ENCODE measurements at regions not wholly inside any gene's neighbourhood (a gene's known extent, or its start where the extent isn't known, plus 50 kb on each side); places are given as distances from the start of the nearest gene placed in this dataset.

DNA sequence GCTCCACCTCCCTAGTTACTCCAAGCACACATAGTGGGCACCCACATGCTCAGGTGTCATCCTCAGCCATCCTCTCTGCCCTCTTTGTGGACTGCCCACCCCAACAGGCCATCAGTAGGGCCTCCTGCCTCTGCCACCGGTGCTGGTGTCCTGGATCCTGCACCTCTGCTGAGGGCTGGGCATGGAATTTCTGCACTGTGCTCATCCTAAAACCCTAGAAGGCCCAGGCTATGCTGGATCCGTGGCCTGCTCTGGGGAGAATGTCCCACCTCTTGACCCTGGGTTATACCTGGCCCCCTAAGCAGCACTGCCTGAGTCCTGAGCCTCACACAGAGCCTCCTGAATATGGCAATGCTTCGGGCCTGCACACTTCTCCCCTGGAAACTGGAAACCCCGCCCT is 318.3 kb downstream of the MATN1 start:
- Histone ChIP-seq H3K9me3 (ENCODE audit: control insufficient read depth in 1 of 2, low read length in 2 of 2) (no peaks in the 10 kb centered on the region), H3K36me3 (ENCODE audit: control insufficient read depth in 1 of 2, insufficient read depth in 2 of 2, low read length in 2 of 2) (no peaks in the 10 kb centered on the region), H3K4me1 (ENCODE audit: control insufficient read depth in 1 of 2, insufficient read depth in 2 of 2, low read length in 2 of 2) (no peaks in the 10 kb centered on the region), H3K27ac (ENCODE audit: low read length) (no peak overlapping the region), H3K4me3 (ENCODE audit: low read depth in 1 of 2, low read length in 2 of 2) (no peak overlapping the region), H3K27me3 (ENCODE audit: low read depth, low read length) (no peaks in the 10 kb centered on the region)

DNA sequence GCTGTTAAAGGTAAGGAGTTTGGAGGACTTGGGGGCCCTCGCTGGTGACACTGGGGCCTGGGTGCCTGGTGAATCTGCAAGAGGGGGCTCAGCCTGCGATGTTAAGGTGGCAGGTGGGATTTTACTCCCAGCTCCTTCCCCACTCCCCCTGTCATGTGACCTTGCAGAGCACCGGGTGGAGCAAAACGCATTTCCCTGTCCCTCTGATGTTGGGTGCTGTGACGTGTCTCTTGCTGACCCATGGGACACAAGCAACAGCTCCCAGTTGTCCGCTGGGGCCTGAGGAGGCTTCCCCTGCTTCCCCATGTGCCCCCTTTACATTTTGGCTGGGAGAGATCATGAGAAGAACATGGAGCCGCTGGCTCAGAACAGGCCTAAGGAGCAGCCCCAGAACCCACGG is 319.0 kb downstream of the MATN1 start:
- Histone ChIP-seq H3K27me3 (ENCODE audit: low read depth, low read length) (no peaks in the 10 kb centered on the region), H3K36me3 (ENCODE audit: control insufficient read depth in 1 of 2, insufficient read depth in 2 of 2, low read length in 2 of 2) (no peaks in the 10 kb centered on the region), H3K4me3 (ENCODE audit: low read depth in 1 of 2, low read length in 2 of 2) (no peak overlapping the region), H3K27ac (ENCODE audit: low read length) (no peak overlapping the region), H3K4me1 (ENCODE audit: control insufficient read depth in 1 of 2, insufficient read depth in 2 of 2, low read length in 2 of 2) (no peaks in the 10 kb centered on the region), H3K9me3 (ENCODE audit: control insufficient read depth in 1 of 2, low read length in 2 of 2) (no peaks in the 10 kb centered on the region)

DNA sequence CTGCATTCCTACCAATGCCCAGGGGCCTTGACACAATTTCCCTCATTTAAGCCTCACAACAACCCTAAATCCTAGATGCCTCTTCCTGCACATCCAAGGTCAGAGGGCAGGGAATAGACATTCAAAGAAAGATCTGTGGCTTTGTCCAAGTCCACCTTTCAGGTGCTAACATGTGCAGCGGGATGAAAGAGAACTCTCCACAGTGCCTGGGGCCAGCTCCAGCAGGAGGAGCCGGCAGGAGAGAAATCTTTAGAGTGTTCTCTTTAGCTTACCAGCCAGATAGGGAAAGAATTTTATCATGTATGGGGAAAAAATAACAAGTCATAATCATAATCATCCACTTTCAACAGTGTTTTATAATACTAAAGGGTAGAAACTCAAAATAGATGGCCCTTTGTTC is 319.7 kb downstream of the MATN1 start:
- Histone ChIP-seq H3K4me3 (ENCODE audit: low read depth in 1 of 2, low read length in 2 of 2) (no peak overlapping the region), H3K36me3 (ENCODE audit: control insufficient read depth in 1 of 2, insufficient read depth in 2 of 2, low read length in 2 of 2) (no peaks in the 10 kb centered on the region), H3K27me3 (ENCODE audit: low read depth, low read length) (no peaks in the 10 kb centered on the region), H3K4me1 (ENCODE audit: control insufficient read depth in 1 of 2, insufficient read depth in 2 of 2, low read length in 2 of 2) (no peaks in the 10 kb centered on the region), H3K27ac (ENCODE audit: low read length) (no peak overlapping the region), H3K9me3 (ENCODE audit: control insufficient read depth in 1 of 2, low read length in 2 of 2) (no peaks in the 10 kb centered on the region)

DNA sequence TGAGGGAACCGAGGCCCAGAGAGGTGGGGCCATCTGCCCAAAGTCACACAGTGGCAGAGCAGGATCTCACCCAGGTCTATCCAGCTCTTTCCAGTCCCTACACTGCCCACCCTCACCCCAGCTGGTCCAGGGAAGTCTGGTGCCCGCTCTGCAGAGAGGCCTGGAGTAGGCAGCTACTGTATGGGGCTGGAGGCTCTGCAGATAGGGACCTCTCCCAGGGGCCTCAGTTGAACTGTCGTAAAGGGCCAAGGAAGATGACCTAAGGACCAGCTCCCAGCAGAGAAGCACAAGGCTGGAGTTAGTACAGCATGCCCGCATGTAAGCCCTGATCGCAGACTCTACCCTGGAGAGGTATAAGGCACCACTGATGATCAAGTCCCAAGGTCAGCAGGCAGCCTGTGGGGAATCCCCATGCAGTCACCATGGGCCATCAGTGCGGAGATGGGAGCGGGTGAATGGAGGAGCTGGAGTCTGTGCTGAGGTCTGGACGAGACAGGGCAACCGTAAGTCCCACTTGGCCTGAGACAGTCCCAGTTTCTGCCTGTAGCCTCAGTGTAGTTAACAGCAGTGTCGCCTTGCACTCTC is 320.2 kb downstream of the MATN1 start:
- H3K9me3 ChIP-seq (ENCODE audit: control insufficient read depth in 1 of 2, low read length in 2 of 2), result no peaks in the 10 kb centered on the region
- H3K4me1 ChIP-seq (ENCODE audit: control insufficient read depth in 1 of 2, insufficient read depth in 2 of 2, low read length in 2 of 2), result no peaks in the 10 kb centered on the region
- H3K27ac ChIP-seq (ENCODE audit: low read length), result no peak overlapping the region
- no peaks in the 10 kb centered on the region for H3K36me3 ChIP-seq (ENCODE audit: control insufficient read depth in 1 of 2, insufficient read depth in 2 of 2, low read length in 2 of 2)
- H3K4me3 ChIP-seq (ENCODE audit: low read depth in 1 of 2, low read length in 2 of 2), result no peak overlapping the region
- H3K27me3 ChIP-seq (ENCODE audit: low read depth, low read length), result no peaks in the 10 kb centered on the region

DNA sequence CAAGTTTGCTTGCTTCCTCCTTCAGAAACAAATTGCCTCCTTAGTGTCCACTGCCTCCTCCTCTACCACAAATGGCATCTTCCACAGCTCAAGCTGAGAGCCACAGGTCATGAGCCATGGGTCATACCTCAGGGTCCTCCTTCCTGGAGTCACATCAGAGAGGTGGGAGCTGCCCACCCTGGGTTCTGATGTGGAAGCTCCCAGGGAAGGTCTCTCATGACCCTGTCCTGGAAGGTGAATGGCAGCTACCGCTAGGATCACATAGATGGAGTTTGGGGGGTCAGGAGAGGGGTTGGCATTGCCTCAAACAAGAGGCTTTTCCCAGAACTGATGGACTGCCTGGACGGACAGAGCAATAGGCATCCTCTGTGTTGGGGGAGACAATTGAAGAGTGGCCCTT is 321.4 kb downstream of the MATN1 start:
- H3K27ac ChIP-seq (ENCODE audit: low read length), result no peak overlapping the region
- no peaks in the 10 kb centered on the region for H3K36me3 ChIP-seq (ENCODE audit: control insufficient read depth in 1 of 2, insufficient read depth in 2 of 2, low read length in 2 of 2)
- H3K9me3 ChIP-seq (ENCODE audit: control insufficient read depth in 1 of 2, low read length in 2 of 2), result no peaks in the 10 kb centered on the region
- H3K27me3 ChIP-seq (ENCODE audit: low read depth, low read length), result no peaks in the 10 kb centered on the region
- H3K4me1 ChIP-seq (ENCODE audit: control insufficient read depth in 1 of 2, insufficient read depth in 2 of 2, low read length in 2 of 2), result no peaks in the 10 kb centered on the region
- no peak overlapping the region for H3K4me3 ChIP-seq (ENCODE audit: low read depth in 1 of 2, low read length in 2 of 2)

DNA sequence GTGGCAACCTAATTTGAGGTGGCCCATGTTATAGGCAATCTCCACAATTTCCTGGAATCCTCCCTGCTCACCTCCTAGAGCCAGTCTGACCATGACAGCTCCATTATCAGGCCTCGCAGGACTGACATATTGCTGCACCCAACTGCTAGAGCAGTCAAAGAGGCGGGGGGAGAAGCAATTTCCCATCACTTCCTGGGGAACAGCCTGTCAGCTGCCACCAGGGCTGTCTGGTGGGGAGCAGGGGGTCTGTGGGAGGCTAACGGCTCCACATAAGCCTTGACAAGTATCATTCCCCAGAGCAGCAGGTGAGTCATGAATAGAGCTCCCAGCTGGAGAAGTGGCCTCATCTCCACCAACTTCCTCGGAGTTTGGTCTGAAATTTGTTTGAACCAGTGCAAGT is 322.9 kb downstream of the MATN1 start:
- H3K4me1 ChIP-seq (ENCODE audit: control insufficient read depth in 1 of 2, insufficient read depth in 2 of 2, low read length in 2 of 2), result no peaks in the 10 kb centered on the region
- no peak overlapping the region for H3K27ac ChIP-seq (ENCODE audit: low read length)
- no peaks in the 10 kb centered on the region for H3K9me3 ChIP-seq (ENCODE audit: control insufficient read depth in 1 of 2, low read length in 2 of 2)
- H3K27me3 ChIP-seq (ENCODE audit: low read depth, low read length), result no peaks in the 10 kb centered on the region
- no peak overlapping the region for H3K4me3 ChIP-seq (ENCODE audit: low read depth in 1 of 2, low read length in 2 of 2)
- no peaks in the 10 kb centered on the region for H3K36me3 ChIP-seq (ENCODE audit: control insufficient read depth in 1 of 2, insufficient read depth in 2 of 2, low read length in 2 of 2)

DNA sequence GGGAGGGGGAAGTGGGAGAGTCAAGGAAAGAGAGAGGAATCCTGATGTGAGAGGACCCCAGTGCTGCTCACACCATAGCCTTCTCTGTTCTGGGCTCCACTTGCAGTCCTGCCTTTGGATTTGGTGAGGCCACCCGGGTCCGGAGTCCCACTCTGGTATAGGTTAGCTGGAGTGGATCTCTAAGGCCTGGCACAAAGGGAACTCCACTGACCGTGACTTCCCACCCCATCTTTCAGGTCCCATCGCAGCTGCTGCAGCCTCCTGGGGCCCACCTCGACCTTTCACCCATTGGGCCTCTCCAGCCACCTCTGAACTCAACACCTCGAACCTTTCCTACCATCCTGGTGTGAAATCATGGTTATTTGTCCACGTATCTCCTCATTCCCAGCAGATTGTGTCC is 324.4 kb downstream of the MATN1 start:
- Histone ChIP-seq H3K9me3 (ENCODE audit: control insufficient read depth in 1 of 2, low read length in 2 of 2) (no peaks in the 10 kb centered on the region), H3K27ac (ENCODE audit: low read length) (no peak overlapping the region), H3K27me3 (ENCODE audit: low read depth, low read length) (no peaks in the 10 kb centered on the region), H3K4me3 (ENCODE audit: low read depth in 1 of 2, low read length in 2 of 2) (no peak overlapping the region), H3K36me3 (ENCODE audit: control insufficient read depth in 1 of 2, insufficient read depth in 2 of 2, low read length in 2 of 2) (no peaks in the 10 kb centered on the region), H3K4me1 (ENCODE audit: control insufficient read depth in 1 of 2, insufficient read depth in 2 of 2, low read length in 2 of 2) (no peaks in the 10 kb centered on the region)

DNA sequence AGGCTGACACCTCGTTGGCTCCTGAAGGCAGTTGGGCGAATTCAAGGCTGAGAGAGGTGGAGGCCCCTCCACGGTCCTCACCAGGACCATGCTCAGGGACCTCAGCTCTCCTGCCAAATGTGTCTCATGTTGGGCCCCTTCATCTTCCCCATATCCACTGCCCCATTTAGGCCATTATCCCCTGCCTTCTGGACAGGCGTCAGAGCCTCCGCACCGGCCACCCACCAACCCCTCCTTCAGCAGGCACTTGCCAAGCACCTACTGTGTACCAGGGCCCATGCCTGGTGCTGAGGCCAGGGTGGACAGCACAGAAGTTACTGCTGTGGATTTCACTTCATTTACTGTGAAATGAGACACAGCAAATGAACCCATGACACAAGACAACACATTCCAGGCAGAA is 325.8 kb downstream of the MATN1 start:
- no peak overlapping the region for H3K27ac ChIP-seq (ENCODE audit: low read length)
- H3K4me3 ChIP-seq (ENCODE audit: low read depth in 1 of 2, low read length in 2 of 2), result no peak overlapping the region
- H3K9me3 ChIP-seq (ENCODE audit: control insufficient read depth in 1 of 2, low read length in 2 of 2), result no peaks in the 10 kb centered on the region
- no peaks in the 10 kb centered on the region for H3K4me1 ChIP-seq (ENCODE audit: control insufficient read depth in 1 of 2, insufficient read depth in 2 of 2, low read length in 2 of 2)
- H3K27me3 ChIP-seq (ENCODE audit: low read depth, low read length), result no peaks in the 10 kb centered on the region
- H3K36me3 ChIP-seq (ENCODE audit: control insufficient read depth in 1 of 2, insufficient read depth in 2 of 2, low read length in 2 of 2), result no peaks in the 10 kb centered on the region

DNA sequence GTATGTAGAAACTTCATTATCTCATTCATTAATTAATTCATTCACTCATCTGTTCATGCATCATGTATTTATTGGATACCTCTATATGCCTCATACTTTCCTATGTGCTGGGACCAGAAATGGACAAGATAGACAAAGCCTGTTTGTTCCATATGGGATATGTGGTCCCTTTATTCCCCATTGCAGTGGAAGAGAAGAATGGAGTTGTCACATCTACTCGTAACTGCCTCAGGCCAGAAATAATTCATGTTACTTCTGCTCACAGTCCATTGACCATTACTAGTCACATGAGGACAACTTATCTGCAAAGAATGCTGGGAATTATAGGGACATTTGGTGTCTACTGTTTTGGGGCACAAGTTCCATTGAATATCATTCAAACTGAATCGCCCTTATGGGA is 327.8 kb downstream of the MATN1 start:
- Histone ChIP-seq H3K27me3 (ENCODE audit: low read depth, low read length) (no peaks in the 10 kb centered on the region), H3K27ac (ENCODE audit: low read length) (no peak overlapping the region), H3K4me1 (ENCODE audit: control insufficient read depth in 1 of 2, insufficient read depth in 2 of 2, low read length in 2 of 2) (no peaks in the 10 kb centered on the region), H3K36me3 (ENCODE audit: control insufficient read depth in 1 of 2, insufficient read depth in 2 of 2, low read length in 2 of 2) (no peaks in the 10 kb centered on the region), H3K9me3 (ENCODE audit: control insufficient read depth in 1 of 2, low read length in 2 of 2) (no peaks in the 10 kb centered on the region), H3K4me3 (ENCODE audit: low read depth in 1 of 2, low read length in 2 of 2) (no peak overlapping the region)

DNA sequence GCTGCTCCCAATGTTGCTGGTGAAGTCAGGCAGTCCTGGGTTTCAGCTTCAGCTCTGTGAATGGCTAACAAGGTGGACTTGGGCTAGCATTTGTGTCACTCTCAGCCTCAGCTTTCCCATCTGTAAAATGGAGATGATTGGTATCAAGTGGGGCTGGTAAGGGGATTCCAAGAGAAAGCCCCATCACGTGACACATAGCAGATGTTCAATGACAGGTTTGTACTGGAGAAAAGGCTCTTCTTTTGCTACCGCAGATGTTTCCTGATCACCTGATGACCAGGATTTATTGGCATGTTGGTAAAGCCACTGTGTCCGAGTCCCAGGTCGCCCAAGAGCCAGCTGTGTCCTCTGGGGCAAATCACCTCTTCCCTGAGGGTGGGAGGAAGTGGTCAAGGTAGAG is 335.0 kb downstream of the MATN1 start:
- Histone ChIP-seq H3K4me1 (ENCODE audit: control insufficient read depth in 1 of 2, insufficient read depth in 2 of 2, low read length in 2 of 2) (no peaks in the 10 kb centered on the region), H3K27me3 (ENCODE audit: low read depth, low read length) (no peaks in the 10 kb centered on the region), H3K4me3 (ENCODE audit: low read depth in 1 of 2, low read length in 2 of 2) (no peak overlapping the region), H3K9me3 (ENCODE audit: control insufficient read depth in 1 of 2, low read length in 2 of 2) (no peaks in the 10 kb centered on the region), H3K36me3 (ENCODE audit: control insufficient read depth in 1 of 2, insufficient read depth in 2 of 2, low read length in 2 of 2) (no peaks in the 10 kb centered on the region), H3K27ac (ENCODE audit: low read length) (no peak overlapping the region)

DNA sequence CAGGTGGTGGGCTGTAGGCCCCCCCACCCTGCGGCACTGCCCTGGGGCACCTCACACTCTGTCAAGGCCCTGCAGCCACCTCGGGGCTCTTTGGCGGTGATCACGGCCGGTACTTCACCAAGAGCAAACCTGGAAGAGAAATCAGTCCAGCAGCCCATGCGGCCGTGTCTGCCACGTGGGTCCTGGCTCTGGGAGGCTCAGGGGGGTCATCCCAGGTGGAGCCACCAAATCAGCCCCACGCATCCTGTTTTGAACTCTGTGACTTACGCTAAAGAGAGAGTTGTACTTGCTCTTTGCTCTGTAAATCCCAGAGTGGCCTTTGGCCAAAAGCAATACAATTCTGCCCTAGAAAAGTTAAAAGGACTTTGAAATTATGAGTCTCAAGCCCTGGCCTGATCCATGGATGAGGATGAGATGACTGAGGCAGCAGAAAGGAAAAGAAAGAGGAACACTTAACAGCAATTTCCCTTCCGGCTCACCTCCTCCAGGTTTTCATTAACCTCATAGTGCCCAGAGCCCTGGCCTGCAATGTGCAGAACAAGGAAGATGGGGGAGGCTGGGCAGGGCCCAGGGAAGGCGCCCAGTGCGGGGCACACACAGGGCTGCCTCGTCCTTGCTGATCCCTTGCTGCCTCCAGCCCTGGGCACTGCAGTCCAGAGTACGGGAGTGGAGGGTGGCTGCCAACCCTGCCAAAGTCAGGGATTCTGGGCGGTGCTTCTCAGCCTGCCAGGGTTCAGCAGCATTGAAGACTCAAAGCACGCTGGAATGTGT is 337.0 kb downstream of the MATN1 start:
- Histone ChIP-seq H3K9me3 (ENCODE audit: control insufficient read depth in 1 of 2, low read length in 2 of 2) (no peaks in the 10 kb centered on the region), H3K4me1 (ENCODE audit: control insufficient read depth in 1 of 2, insufficient read depth in 2 of 2, low read length in 2 of 2) (no peaks in the 10 kb centered on the region), H3K4me3 (ENCODE audit: low read depth in 1 of 2, low read length in 2 of 2) (no peak overlapping the region), H3K27ac (ENCODE audit: low read length) (no peak overlapping the region), H3K36me3 (ENCODE audit: control insufficient read depth in 1 of 2, insufficient read depth in 2 of 2, low read length in 2 of 2) (no peaks in the 10 kb centered on the region), H3K27me3 (ENCODE audit: low read depth, low read length) (no peaks in the 10 kb centered on the region)
